ENCODE measurements at regions not wholly inside any gene's neighbourhood (a gene's known extent, or its start where the extent isn't known, plus 50 kb on each side); places are given as distances from the start of the nearest gene placed in this dataset.
A peak's percentile ranks its signal among the peaks of the same experiment; 100 is the strongest.

DNA sequence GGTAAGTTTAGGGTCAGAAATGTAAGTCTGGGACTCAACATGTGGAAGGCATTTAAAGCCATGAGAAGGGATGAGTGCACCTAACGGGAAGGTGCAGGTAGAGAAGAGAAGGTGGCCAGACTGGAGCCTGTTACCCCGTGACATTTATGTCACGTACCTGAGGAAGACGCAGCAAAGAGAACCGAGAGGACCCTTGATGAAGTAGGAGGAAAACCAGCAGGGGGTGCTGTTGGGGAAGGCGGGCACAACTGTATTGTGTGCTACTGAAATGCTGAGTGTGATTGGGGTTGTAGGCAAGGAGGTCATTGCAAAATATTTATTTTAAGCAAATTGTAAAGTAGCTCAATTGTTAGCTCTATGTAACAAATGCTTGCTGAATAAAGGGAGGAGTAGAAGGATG, 338.2 kb upstream of the PRKCQ start:
- DNase-seq (ENCODE audit: low read depth in 2 of 2) = peak in 1 of 2 donors; percentile 8
- no peak overlapping the region for H3K4me3 ChIP-seq (replicated peaks in 1 of 2; ENCODE audit: low read depth in 2 of 2, low read length in 2 of 2)
- TF ChIP-seq, protein P1, sequence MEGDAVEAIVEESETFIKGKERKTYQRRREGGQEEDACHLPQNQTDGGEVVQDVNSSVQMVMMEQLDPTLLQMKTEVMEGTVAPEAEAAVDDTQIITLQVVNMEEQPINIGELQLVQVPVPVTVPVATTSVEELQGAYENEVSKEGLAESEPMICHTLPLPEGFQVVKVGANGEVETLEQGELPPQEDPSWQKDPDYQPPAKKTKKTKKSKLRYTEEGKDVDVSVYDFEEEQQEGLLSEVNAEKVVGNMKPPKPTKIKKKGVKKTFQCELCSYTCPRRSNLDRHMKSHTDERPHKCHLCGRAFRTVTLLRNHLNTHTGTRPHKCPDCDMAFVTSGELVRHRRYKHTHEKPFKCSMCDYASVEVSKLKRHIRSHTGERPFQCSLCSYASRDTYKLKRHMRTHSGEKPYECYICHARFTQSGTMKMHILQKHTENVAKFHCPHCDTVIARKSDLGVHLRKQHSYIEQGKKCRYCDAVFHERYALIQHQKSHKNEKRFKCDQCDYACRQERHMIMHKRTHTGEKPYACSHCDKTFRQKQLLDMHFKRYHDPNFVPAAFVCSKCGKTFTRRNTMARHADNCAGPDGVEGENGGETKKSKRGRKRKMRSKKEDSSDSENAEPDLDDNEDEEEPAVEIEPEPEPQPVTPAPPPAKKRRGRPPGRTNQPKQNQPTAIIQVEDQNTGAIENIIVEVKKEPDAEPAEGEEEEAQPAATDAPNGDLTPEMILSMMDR (IDR thresholded peaks at IDR 0.05; ENCODE audit: low read depth, low read length) = no peak

DNA sequence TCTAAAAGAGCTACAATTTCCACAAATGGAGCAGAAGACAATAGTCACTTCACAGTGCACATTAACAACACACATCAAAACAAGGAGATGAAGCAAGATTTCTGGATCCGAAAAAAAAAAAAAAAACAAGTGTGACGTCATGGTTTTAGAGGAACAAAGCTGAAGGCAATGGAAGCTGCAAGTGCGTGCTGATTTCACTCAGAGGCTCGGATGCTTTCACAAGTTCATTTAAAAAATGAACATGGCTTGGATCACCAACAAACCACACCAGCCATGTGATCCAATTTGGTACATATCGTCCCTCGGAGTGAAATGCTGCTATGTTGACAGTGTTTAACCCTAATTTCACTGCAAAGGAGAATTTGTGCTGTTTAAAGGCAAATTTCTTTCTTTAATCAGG, 337.0 kb upstream of the PRKCQ start:
- DNase-seq (ENCODE audit: low read depth in 2 of 2) = peak in 1 of 2 donors; percentile 6
- TF ChIP-seq, protein P1 (IDR thresholded peaks at IDR 0.05; ENCODE audit: low read depth, low read length) = no peak
- no peak overlapping the region for H3K4me3 ChIP-seq (replicated peaks in 1 of 2; ENCODE audit: low read depth in 2 of 2, low read length in 2 of 2)

GRCh38 chr10:6916601-6917000, 336.5 kb upstream of the PRKCQ start:
- no peak for DNase-seq (ENCODE audit: low read depth in 2 of 2)
- H3K4me3 ChIP-seq (replicated peaks in 1 of 2; ENCODE audit: low read depth in 2 of 2, low read length in 2 of 2) = no peak overlapping the region
- TF ChIP-seq, protein P1 (IDR thresholded peaks at IDR 0.05; ENCODE audit: low read depth, low read length) = no peak

GRCh38 chr10:6915307-6915706, 335.2 kb upstream of the PRKCQ start:
- TF ChIP-seq, protein P1 (IDR thresholded peaks at IDR 0.05; ENCODE audit: low read depth, low read length) = no peak

DNA sequence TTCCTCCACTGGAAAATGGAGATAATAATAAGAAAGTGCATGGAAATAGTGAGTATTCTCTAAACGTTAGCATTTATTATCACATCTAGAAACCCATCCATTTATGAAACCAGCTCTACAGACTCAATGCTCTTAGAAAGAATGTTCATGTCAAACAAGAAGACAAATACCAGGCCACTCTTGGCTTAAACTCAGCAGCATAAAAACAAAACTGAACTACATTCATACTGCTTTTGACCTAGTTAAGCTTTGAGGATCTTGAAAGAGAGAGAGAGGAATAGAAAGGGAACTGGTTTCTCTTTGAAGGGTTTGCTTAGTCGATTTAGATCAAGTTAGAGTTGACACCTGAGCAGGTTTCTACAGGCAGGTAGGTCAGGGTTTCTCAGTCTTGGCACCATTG, 332.9 kb upstream of the PRKCQ start:
- TF ChIP-seq, protein P1 (IDR thresholded peaks at IDR 0.05; ENCODE audit: low read depth, low read length) = no peak
- DNase-seq (ENCODE audit: low read depth in 2 of 2) = peak in 1 of 2 donors; percentile 58
- no peak overlapping the region for H3K4me3 ChIP-seq (replicated peaks in 1 of 2; ENCODE audit: low read depth in 2 of 2, low read length in 2 of 2)

More at GRCh38 chr10:6915307-6915706, 335.2 kb upstream of the PRKCQ start:
- no peak for DNase-seq (ENCODE audit: low read depth in 2 of 2)
- no peak overlapping the region for H3K4me3 ChIP-seq (replicated peaks in 1 of 2; ENCODE audit: low read depth in 2 of 2, low read length in 2 of 2)

GRCh38 chr10:6912424-6912823, 332.3 kb upstream of the PRKCQ start:
- no peak overlapping the region for H3K4me3 ChIP-seq (replicated peaks in 1 of 2; ENCODE audit: low read depth in 2 of 2, low read length in 2 of 2)
- peak in 1 of 2 donors; percentile 69 for DNase-seq (ENCODE audit: low read depth in 2 of 2)
- TF ChIP-seq, protein P1 (IDR thresholded peaks at IDR 0.05; ENCODE audit: low read depth, low read length) = no peak

DNA sequence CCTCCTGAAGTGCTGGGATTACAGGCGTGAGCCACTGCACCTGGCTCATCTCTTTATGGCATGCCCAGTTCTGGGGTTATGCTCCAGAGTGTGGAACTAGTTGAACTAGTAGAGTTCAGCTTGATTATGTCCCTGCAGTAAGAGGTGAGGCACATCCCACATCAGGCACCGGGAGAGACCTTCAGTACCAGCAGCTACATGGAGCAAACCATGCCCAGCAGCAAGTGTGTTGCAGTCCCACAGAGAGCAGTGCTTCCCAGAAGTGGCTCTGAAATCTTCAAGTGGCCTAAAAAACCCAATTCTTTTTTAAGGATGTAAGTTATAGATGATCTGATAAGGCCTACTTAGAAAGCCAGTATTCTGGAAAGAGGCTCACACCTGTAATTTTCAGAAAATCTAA, 331.9 kb upstream of the PRKCQ start:
- TF ChIP-seq, protein P1 (IDR thresholded peaks at IDR 0.05; ENCODE audit: low read depth, low read length) = no peak
- no peak overlapping the region for H3K4me3 ChIP-seq (replicated peaks in 1 of 2; ENCODE audit: low read depth in 2 of 2, low read length in 2 of 2)
- no peak for DNase-seq (ENCODE audit: low read depth in 2 of 2)

Measured in cardiac fibroblast (primary cell).